ENCODE measurements at regions not wholly inside any gene's neighbourhood (a gene's known extent, or its start where the extent isn't known, plus 50 kb on each side); places are given as distances from the start of the nearest gene placed in this dataset.
"Not testable (repeated sequence)": the region's sequence is repeated elsewhere in the genome, so short reads cannot be mapped to it uniquely, and the experiment has no call there.

DNA sequence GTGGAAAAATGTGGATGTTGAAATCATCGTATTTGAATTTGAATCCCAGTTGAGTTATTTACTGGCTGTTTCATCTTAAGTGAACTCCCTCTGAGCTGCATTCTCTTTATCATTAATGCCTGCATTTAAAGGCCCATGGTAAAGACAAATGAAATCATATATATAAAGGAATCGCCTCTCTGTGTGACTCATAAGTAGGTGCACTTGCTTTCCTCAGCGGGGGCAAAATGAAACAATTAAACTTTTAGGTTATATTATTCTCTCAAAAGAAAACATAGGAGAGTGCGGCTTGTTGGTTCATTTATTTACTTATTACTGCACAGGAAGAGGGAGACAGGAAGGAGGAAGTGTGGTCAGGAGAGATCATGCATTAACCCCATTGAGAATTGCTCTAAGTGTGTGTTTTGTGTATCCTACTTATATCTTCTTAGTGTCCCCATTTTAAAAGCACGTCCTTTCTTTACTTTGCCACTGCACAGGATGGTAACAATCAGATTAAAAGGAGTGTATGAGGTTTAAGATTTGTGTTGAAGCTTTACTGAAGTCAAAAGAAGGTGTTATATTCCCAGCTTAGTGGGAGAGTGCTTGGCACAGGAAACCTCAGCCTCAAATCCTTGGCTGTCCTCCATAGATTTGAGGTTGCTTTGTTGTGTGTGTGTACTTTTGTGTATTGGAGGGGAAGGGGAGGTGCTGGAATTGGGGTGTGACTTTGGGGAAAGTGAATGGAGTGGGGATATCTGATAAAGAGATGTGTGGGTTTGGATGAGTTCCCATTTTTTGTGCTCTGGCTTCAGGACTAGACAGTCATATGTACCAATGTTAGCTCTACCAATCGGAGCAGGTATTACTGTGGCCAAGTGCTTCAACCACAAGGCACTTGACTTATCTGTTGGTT, 595.8 kb upstream of the NR2F2 start:
- no peak for DNase-seq

DNA sequence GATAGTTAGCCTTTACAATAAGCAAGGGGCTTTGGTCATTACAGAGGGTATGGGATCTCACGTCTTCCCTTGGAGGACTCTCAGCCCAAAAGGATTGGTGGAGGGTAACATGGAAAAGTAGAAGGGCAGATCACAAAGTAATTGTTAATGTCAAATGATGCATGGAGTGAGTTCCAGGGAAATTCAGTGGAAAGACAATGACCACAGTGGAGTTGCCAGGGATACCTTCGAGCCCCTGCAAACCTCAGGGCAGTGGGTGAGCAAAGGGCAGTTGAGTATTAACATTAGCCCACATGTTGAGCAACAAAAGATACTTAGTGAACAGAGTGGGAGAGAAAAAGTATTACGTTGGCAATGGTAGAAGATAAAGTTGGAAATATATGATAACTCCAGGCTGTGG, 593.4 kb upstream of the NR2F2 start:
- DNase-seq, result no peak

DNA sequence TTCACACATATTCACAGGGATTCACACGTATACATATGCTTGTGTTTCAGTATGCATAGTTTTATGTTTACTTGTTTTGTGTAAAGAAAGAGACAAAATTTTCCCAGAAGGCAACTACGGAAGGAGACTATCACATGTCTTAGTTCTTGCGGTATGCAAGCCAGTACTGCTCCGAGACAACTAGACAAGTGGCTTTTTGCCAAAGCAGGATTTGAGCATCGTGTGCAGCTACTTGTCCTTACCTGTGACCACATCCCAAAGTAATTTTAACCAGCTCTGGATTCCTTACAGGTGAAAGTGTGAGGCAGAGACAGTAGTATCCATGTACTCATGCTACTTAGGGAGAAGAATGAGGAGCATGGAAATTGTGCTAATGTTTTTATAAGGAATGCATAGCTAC, 591.4 kb upstream of the NR2F2 start:
- DNase-seq, result no peak

DNA sequence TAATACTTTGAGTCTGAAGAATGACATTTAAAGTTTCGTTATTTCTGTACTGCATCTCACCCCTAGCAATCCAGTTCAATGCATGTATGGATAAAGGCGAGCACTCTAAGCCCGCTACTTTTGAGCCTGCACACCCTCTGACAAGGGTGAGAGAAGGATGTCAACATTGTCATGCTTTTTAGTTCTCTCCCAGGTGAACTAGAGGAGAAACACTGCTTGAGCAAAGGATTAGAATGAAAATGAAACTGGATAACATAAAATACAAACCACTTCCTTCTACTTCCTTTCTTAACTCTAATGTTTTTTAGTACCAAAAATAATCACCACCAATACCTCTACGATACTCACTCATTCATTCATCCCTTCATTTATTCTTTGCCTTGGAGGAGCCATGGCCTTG, 588.7 kb upstream of the NR2F2 start:
- no peak for DNase-seq

DNA sequence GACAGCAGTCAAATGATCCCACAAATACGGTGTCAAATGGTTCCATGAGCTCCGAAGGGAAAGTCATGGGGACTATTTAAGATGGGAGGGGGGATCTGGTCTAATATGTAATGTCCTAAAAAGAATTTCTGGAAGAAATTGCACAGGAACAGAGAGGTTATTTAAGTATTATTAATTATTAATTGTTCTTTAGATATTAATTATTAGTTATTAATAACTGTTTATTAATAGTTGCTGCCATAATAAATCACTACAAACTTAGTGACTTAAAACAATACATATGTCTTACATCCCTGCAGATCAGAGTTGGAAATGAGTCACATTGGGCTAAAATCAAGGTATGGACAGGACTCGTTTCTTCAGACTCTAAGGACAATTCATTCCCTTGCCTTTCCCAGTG, 588.2 kb upstream of the NR2F2 start:
- DNase-seq, result no peak

DNA sequence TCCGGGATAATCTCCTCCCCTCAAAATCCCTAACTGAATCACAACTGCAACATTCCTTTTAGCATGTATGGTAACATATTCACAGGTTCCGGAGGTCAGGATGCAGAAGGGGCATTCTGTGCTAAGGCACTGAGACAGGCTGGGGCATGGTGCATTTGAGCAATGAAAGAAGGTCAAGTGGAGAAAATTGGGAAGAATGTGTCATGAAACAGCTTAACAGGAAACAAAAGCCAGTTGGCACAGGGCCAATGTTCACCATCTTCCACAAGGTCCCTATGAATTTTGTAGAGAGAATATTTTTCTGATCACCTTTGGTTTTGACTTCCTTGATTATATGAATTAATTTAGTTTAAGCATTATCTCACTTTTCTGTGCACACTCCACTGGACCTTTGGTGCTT, 587.7 kb upstream of the NR2F2 start:
- DNase-seq, result no peak

DNA sequence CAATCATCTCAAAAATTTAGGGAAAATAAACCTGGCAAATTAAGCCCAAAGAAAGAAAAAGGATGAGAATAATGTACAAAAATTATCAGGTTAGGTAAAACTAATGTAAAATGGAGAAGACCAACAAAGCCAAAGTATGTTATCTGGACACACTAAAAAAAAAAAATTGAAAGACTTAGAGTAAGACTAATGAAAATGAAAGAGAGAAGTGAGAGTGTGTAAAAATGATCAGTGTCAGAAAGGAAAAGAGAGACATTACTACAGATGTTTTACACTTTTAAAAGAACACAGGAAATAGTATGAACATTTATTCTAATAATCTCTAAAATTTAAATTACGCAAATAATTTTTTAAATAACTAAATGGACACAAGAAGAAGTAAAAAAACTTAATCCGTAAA, 573.3 kb upstream of the NR2F2 start:
- no peak for DNase-seq

DNA sequence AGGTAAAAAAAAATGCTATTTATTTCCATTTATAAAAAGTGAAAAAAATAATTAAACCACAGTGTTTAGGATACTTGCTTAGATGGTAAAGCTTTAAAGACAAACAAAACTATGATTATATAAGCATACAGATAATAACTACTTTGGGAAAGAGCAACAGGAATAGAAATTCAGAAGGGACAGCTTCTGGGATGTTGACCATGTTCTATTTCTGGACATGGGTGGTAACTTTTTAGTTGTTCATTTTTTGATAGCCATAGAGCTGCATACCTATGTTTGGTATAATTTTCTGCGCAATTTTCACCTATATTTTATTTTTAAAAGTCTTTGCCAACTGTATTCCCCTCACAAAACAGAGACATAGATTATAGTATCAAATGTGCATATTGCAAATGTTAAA, 572.0 kb upstream of the NR2F2 start:
- DNase-seq, result no peak

DNA sequence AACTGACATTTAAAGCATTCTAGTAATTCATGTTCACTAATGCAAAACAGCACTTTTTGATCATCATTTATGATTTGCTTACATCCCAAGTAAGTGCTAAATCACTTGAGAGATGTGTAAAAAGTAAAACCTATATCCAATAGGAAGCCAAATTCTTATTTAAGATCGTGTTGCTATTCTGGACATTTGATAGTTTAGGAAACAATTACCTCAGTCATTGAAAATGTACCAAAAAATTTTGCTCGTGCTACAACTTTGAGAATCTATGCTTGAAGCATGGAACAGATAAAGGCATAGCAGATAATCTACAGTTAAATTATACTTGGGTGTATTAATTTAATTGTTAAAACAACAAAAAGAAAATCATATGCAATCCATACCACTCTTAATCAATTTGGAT, 571.6 kb upstream of the NR2F2 start:
- no peak for DNase-seq

DNA sequence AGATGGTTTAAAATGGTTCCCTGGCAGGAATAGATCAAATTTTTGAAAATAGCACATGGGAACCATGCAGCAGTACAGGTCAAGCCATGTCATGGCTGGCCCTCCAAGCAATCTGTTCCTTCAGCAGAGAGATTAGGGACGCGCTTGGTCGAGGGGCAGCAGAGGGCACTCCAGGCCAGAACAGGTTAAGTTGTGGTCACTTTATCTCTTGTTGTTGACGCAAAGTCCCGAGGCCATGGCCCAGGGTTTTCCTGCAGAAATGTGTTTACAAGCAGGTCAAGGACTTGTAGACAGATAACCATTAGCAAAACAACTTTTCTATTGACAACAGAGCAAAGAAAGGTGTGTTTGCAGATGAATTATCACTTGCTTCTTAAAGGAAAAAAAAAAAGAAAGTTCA, 570.0 kb upstream of the NR2F2 start:
- no peak for DNase-seq

DNA sequence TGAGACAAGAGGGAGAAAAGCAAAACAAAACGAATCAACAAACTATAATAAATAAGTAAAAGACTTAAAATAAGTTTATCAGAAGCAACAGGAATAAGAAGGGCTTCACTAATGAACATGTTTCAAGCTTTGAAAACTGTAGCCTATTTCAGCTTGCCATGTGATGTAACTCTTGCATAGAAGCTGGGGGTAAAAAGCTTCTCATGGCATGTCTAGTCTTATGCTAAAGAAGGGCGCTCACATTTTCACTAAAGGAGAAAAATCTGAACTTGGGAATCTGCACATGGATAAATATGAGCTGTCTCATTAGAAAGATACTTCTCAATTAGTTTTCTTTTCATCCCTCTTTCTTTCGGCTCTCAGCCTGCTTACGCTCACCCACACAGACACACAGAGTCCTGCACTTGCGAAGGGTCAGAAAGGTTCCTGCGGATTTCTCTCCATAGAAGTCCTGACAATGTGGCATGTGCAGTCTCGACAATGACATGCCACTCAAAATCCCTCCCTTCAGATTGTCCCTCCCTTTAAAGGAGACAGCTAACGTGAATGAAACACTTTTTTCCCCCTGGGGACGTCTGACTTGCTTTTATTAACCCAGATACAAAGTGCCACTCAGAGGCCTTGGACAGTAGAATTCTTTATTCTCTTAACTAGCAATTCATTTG, 568.9 kb upstream of the NR2F2 start:
- DNase-seq, result no peak

DNA sequence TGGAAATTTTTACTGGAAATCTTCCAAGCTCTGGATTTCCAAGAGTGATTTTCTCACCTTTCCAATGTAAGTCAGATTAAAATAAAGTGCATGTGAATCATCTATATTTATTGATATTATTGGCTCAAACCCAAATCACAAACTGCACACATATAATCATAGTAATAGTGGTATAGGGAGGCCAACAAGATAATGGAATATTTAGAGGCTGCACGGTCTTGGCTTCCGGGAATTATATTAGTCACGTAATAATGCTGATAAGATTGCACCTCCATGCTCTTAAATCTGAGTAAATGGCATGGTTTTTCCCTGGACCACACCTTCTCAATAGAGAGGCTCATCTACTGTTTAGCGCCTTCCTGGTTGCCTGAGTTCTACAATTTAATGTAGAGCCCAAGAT, 567.1 kb upstream of the NR2F2 start:
- DNase-seq, result no peak

DNA sequence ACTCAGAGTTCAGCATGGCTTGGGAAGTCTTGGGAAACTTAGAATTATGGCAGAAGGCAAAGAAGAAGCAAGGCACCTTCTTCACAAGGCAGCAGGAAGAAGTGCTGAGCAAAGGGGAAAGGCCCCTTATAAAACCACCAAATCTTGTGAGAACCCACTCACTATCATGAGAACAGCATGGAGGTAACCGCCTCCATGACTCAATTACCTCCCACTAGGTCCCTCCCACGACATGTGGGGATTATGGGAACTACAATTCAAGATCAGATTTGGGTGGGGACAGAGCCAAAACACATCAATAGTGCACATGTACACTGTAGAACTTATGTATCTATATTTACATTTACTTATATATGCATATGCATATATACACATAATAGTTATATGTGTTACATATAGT, 565.3 kb upstream of the NR2F2 start:
- no peak for DNase-seq

DNA sequence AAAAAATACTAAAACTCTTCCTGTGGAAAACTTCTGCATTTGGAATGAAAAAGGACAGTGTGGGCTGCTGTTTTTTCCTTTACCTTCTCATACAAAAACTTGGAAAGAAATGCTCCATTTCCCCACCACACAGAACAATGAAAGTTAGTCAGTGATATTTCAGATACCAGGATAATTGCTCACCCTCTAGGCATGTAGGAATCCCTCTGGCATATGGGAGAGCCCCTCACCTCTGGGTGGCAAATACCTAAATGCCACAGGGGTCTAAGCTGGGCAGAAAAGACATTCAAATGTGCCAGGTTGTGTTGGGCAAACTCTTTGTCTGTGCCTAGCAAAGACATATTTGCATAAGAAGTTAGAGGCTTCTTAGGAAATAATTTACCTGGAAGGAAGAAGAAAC, 560.3 kb upstream of the NR2F2 start:
- DNase-seq, result no peak

DNA sequence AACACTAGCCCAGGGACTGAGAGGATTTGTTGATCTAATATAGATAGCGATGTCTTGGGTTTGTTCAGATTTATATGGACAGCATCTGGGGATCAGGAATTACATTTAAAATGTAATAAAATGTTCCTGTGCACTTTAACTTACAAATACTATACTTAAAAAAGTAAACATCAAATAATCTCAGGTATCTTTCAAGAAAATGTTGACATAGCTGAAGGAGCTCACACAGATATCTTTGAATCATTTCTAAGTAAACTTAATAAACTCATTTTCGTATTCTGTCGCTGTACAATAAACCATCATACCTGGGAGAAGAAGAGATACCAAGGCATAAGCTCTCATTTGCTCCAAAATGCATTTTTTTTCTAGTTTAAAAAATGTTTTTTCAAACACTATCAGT, 557.5 kb upstream of the NR2F2 start:
- no peak for DNase-seq

DNA sequence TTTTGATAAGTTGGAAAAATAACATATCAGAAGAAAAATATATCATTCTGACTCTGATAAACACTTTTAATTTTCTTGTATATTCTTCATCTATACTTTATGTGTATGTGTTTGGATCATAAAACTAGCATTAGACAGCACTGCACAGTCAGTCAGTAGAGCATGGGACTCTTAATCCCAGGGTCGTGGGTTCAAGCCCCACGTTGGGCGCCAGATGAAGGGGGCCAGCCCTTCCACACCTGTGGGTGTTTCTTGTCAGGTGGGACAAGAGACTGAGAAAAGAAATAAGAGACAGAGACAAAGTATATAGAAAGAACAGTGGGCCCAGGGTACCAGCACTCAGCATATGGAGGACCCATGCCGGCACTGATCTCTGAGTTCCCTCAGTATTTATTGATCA, 546.0 kb upstream of the NR2F2 start:
- DNase-seq, result no peak

DNA sequence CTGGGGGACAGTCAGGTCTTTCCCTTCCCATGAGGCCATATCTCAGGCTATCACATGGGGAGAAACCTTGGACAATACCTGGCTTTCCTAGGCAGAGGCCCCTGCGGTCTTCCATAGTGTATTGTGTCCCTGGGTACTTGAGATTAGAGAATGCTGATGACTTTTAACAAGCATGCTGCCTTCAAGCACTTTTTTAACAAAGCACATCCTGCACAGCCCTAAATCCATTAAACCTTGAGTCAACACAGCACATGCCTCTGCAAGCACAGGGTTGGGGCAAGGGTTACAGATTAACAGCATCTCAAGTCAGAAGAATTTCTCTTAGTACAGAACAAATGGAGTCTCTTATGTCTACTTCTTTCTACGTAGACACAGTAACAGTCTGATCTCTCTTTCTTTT, 545.2 kb upstream of the NR2F2 start:
- not testable (repeated sequence) for DNase-seq

DNA sequence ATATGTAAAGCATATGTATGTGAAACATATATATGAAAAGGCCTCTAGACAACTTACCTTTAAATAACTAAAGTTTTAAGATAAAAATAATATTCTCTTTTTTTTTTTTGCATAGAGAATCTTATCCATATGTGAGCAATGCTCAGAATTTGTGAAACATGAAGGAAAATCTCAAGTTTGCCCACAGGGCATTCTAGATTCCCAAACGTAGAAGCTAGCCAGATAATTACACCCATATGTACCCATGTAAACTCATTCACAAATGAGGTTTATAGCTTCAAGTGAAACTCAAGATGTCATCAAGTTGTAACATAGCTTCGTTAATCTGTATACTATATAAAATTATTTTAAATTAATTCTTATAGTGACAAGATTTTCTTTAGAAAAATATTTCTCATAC, 537.3 kb upstream of the NR2F2 start:
- DNase-seq, result no peak

DNA sequence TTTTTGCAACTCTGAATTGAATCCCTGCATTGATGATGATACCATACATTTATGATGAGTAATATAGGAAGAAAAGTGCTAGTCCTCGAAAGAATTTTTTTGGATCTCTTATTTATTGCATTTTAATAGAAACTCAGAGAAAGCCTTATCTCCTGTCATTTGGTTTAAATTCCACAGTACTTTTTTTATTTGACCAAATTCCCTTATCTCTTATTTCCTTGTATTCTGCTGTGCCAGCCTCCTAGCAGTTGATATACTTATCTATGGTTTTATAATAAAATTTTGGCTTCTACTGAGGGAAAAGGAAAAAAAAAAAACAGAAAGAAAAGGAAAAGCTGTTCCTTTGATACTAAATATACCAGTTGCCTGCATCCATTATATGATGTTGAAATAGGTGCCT, 535.1 kb upstream of the NR2F2 start:
- DNase-seq, result no peak

DNA sequence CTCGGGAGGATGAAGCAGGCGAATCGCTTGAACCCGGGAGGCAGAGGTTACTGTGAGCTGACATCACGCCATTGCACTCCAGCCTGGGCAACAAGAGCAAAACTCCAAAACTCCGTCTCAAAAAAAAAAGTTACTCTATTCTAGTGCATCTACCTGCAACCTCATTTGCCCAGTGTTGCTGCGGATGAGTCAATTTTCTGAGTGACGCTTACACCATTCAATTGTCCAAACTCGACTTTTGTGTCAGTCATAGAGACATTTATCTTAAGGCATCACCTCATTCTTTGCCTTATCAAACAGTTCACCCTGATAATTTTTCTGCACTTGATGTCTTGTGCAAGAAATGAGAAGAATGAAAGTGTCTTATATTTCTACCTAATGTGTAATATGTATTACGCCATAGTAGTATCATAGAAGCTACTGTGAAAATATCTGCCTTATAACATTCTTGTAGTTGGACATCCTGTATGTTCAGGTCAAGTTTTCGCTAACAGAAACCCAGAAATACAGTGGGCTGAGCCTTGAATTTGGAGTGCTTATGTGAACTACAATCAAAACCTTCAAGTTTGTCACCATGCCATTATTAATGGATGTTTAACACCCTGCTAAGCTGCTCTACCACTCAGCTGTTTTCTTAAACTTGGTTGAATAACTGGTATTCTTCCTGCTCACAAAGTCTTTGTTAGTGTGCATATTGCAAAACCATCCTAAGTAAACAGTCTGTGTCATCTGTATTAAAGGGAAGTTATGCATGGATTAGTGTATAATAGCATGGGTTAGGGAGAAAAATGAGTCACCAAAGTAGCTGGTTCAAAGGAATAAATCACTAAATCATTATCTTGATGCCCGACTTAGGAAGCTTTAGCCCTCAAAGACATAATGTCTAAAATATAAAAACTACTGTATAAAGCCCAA, 531.0 kb upstream of the NR2F2 start:
- no peak for DNase-seq

DNA sequence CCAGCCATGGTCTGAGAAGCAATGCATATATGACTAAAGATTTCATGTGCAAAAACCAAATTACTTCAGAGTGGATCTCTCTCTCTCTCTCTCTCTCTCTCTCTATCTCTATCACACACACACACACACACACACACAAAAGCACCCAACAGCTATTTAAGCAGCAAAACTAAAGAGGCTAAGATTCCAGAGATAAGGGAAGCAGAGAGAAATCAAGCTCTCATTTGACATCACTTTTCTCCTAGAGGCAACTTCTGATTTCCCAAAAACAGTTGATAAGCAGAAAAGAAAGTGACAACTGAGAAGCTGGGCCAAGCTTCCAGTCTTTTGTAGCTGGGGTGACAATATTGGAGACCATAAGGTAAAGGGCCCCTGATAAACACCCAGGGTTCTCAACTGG, 526.0 kb upstream of the NR2F2 start:
- no peak for DNase-seq

DNA sequence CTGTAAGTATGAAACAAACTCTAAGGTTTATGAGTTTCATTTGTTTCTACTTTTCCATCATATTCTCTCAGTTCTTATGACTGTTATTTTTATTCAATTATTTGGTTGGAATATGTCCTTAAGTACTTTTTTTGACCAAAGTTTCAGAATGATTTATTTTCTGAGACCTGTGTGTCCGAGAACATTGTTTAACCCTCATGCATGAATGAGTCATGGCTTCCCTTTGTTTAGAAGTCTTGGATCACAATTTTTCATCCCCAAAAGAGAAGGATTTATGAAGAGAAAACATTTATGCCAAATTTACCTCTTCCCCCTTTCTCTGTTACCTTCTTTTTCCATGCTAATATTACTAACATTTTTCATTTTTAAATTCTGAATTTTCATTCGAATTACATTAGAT, 518.0 kb upstream of the NR2F2 start:
- DNase-seq, result no peak

DNA sequence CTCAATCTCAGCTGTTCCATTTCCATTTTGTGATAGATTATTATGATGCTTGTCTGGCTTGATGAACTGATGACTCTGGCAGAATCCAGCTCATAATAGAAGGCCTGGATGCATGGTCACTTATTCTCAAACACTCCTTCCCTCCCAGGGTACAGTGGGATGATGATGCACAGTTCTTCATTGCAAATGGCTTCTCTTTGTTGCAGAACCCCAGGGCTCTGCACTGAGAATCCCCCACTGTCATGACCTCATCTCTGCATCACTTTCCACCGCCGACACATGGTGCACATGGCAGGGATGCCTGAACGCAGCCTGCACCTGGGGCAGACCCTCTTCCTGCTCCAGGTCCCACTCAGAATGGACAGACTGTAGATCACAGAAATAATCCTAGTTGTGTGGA, 515.6 kb upstream of the NR2F2 start:
- no peak for DNase-seq

DNA sequence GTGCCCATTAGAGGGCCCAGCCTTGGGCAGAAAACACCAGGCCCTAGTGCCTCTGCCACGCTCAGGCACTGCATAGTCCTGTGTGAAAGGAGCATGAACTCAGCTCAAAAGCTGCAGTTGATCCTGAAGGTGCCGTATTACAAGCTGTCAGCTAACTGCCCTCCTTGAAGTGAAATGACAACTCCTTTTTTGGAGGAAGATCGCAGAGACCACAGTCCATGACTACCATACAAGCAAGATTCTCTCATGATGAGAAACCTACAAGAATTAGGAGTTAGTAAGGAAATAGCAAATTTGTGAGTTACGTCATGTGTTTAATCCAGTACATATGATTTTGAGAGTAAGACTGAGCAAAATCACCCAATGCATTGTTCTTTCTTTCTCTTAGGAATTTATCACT, 513.9 kb upstream of the NR2F2 start:
- DNase-seq, result no peak

Data from activated CD4-positive, alpha-beta T cell treated with anti-CD3 and anti-CD28 coated beads for 1 hour (primary cell).